ENCODE measurements at regions not wholly inside any gene's neighbourhood (a gene's known extent, or its start where the extent isn't known, plus 50 kb on each side); places are given as distances from the start of the nearest gene placed in this dataset.

DNA sequence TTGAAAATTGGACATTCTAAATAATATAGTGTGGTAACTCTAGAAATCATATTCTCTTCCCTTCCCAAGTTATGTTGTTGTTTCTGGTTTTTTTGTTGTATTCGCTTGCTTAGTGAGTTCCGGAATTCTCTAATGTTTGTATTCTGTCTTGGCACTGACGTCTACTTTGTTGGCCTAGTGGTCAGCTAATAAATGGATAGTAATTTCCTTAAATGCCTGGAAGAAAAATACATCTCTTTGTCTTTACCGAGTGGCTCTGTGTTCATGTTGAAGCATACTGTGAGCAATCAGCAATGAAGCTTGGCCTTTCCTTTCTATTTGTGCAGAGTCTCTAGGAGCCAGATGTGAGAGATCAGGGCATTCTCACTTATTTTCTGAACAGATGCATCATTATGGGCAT lies 1225.7 kb downstream of the JRKL start:
- no peaks in the 10 kb centered on the region for H3K27me3 ChIP-seq (ENCODE audit: insufficient read depth)
- no peak overlapping the region for H2AFZ ChIP-seq (ENCODE audit: low read depth)
- TF ChIP-seq SIN3A (IDR thresholded peaks at IDR 0.05; ENCODE audit: borderline replicate concordance, low read depth, low read length): no peak
- TF ChIP-seq, protein P1, sequence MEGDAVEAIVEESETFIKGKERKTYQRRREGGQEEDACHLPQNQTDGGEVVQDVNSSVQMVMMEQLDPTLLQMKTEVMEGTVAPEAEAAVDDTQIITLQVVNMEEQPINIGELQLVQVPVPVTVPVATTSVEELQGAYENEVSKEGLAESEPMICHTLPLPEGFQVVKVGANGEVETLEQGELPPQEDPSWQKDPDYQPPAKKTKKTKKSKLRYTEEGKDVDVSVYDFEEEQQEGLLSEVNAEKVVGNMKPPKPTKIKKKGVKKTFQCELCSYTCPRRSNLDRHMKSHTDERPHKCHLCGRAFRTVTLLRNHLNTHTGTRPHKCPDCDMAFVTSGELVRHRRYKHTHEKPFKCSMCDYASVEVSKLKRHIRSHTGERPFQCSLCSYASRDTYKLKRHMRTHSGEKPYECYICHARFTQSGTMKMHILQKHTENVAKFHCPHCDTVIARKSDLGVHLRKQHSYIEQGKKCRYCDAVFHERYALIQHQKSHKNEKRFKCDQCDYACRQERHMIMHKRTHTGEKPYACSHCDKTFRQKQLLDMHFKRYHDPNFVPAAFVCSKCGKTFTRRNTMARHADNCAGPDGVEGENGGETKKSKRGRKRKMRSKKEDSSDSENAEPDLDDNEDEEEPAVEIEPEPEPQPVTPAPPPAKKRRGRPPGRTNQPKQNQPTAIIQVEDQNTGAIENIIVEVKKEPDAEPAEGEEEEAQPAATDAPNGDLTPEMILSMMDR (IDR thresholded peaks at IDR 0.05): no peak
- TF ChIP-seq, protein P2, sequence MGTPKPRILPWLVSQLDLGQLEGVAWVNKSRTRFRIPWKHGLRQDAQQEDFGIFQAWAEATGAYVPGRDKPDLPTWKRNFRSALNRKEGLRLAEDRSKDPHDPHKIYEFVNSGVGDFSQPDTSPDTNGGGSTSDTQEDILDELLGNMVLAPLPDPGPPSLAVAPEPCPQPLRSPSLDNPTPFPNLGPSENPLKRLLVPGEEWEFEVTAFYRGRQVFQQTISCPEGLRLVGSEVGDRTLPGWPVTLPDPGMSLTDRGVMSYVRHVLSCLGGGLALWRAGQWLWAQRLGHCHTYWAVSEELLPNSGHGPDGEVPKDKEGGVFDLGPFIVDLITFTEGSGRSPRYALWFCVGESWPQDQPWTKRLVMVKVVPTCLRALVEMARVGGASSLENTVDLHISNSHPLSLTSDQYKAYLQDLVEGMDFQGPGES (IDR thresholded peaks at IDR 0.05; ENCODE audit: low read depth, low read length): no peak
- TF ChIP-seq YY1 (IDR thresholded peaks at IDR 0.05; ENCODE audit: low read depth): no peak
- no peak for TF ChIP-seq TCF12 (IDR thresholded peaks at IDR 0.05)
- no peak for TF ChIP-seq RXRA (IDR thresholded peaks at IDR 0.05; ENCODE audit: borderline replicate concordance, low read depth)
- TF ChIP-seq, protein P3, sequence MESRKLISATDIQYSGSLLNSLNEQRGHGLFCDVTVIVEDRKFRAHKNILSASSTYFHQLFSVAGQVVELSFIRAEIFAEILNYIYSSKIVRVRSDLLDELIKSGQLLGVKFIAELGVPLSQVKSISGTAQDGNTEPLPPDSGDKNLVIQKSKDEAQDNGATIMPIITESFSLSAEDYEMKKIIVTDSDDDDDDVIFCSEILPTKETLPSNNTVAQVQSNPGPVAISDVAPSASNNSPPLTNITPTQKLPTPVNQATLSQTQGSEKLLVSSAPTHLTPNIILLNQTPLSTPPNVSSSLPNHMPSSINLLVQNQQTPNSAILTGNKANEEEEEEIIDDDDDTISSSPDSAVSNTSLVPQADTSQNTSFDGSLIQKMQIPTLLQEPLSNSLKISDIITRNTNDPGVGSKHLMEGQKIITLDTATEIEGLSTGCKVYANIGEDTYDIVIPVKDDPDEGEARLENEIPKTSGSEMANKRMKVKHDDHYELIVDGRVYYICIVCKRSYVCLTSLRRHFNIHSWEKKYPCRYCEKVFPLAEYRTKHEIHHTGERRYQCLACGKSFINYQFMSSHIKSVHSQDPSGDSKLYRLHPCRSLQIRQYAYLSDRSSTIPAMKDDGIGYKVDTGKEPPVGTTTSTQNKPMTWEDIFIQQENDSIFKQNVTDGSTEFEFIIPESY (IDR thresholded peaks at IDR 0.05; ENCODE audit: borderline replicate concordance, low read depth): no peak
- TF ChIP-seq TEAD4 (IDR thresholded peaks at IDR 0.05; ENCODE audit: borderline replicate concordance, insufficient read depth): no peak
- no peak for TF ChIP-seq RCOR1 (IDR thresholded peaks at IDR 0.05; ENCODE audit: low read length)
- TF ChIP-seq, protein P4, sequence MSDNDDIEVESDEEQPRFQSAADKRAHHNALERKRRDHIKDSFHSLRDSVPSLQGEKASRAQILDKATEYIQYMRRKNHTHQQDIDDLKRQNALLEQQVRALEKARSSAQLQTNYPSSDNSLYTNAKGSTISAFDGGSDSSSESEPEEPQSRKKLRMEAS (IDR thresholded peaks at IDR 0.05; ENCODE audit: low read depth): no peak
- TF ChIP-seq MEF2A (IDR thresholded peaks at IDR 0.05; ENCODE audit: borderline replicate concordance, low read depth): no peak
- no peak for TF ChIP-seq PBX3 (IDR thresholded peaks at IDR 0.05)
- no peak for TF ChIP-seq TAF1 (IDR thresholded peaks at IDR 0.05; ENCODE audit: borderline replicate concordance, low read depth, low read length)
- TF ChIP-seq NRF1 (IDR thresholded peaks at IDR 0.05; ENCODE audit: low read depth, low read length): no peak
- TF ChIP-seq EZH2phosphoT487 (IDR thresholded peaks at IDR 0.05; ENCODE audit: borderline replicate concordance, low read depth): no peak
- TF ChIP-seq JUND (IDR thresholded peaks at IDR 0.05): no peak
- no peak overlapping the region for H3K9ac ChIP-seq
- H3K9me2 ChIP-seq: no peaks in the 10 kb centered on the region
- H3K9me3 ChIP-seq: no peaks in the 10 kb centered on the region
- no peak for DNase-seq
- H3K27ac ChIP-seq (ENCODE audit: low read depth in 2 of 2, low read length in 1 of 2): no peak overlapping the region
- ChIA-PET POLR2A (no interaction called here), CTCF (no interaction called here)
- H3K4me2 ChIP-seq: no peak overlapping the region
- no peaks in the 10 kb centered on the region for H3F3A ChIP-seq (replicated peaks; ENCODE audit: insufficient read depth)
- H4K20me1 ChIP-seq (ENCODE audit: insufficient read depth): no peaks in the 10 kb centered on the region
- H3K36me3 ChIP-seq (replicated peaks in 1 of 2; ENCODE audit: control insufficient read depth in 1 of 2, insufficient read depth in 2 of 2, low read length in 1 of 2): no peaks in the 10 kb centered on the region
- no peaks in the 10 kb centered on the region for H3K4me1 ChIP-seq (ENCODE audit: control insufficient read depth in 1 of 2, insufficient read depth in 2 of 2, low read depth in 1 of 2, low read length in 1 of 2)
- no peaks in the 10 kb centered on the region for H3K79me2 ChIP-seq (ENCODE audit: insufficient read depth)
- WGBS (ENCODE audit: low lambda C conversion rate): 60% methylated on average over 4 of the region's 4 CpGs
- H3K4me3 ChIP-seq (ENCODE audit: low read depth in 2 of 2, low read length in 1 of 2): no peak overlapping the region

Data from SK-N-SH (cell line).